ENCODE measurements at regions not wholly inside any gene's neighbourhood (a gene's known extent, or its start where the extent isn't known, plus 50 kb on each side); places are given as distances from the start of the nearest gene placed in this dataset.

GRCh38 chr3:177569875-177570657 is 372.8 kb upstream of the TBL1XR1 start:
- TF ChIP-seq POLR2AphosphoS5 (IDR thresholded peaks at IDR 0.05; ENCODE audit: borderline replicate concordance, low read depth, low read length) = no peak; the same call in 1 of the 2 replicates
- TF ChIP-seq EZH2 (IDR thresholded peaks at IDR 0.05) = no peak
- no peak for TF ChIP-seq FOXP2 (optimal IDR thresholded peaks at IDR 0.05; ENCODE audit: control extremely low read depth, extremely low read length, insufficient read depth)

All from SK-N-MC (cell line).